H9 (cell line): ENCODE measurements at regions not wholly inside any gene's neighbourhood (a gene's known extent, or its start where the extent isn't known, plus 50 kb on each side); places are given as distances from the start of the nearest gene placed in this dataset.

Source experiments
- DNase-seq: peaks from one replicate; pipeline ENCODE4 v3.0.0-alpha.2; 2017
- H2AFZ ChIP-seq: one replicate; pipeline ENCODE4 v1.6.1; 2013; ENCODE audit warnings: mild to moderate bottlenecking, low read length, control low read depth, moderate library complexity
- H2AK5ac ChIP-seq: 2 replicates; pipeline ENCODE4 v1.6.1; 2013; ENCODE audit warnings: low read length, control low read depth, mixed read lengths; ENCODE audit not compliant: insufficient read length
- H2BK120ac ChIP-seq: one replicate; pipeline ENCODE4 v1.6.1; 2013; ENCODE audit warnings: low read depth, mild to moderate bottlenecking, low read length, control low read depth, inconsistent platforms; ENCODE audit not compliant: poor library complexity, severe bottlenecking
- H2BK12ac ChIP-seq: 2 replicates; pipeline ENCODE4 v1.6.1; 2013; ENCODE audit warnings: low read length, control low read depth, mixed read lengths, low read depth; ENCODE audit not compliant: insufficient read length
- H2BK15ac ChIP-seq: 2 replicates; pipeline ENCODE4 v1.6.1; 2013; ENCODE audit warnings: low read depth, low read length, control low read depth
- H2BK20ac ChIP-seq: one replicate; pipeline ENCODE4 v1.6.1; 2013; ENCODE audit warnings: low read depth, mild to moderate bottlenecking, low read length, control low read depth, inconsistent platforms; ENCODE audit not compliant: poor library complexity, severe bottlenecking
- H2BK5ac ChIP-seq: 2 replicates; pipeline ENCODE4 v1.6.1; 2013; ENCODE audit warnings: low read length, control low read depth, mixed read lengths; ENCODE audit not compliant: insufficient read length
- H3K14ac ChIP-seq: 2 replicates; pipeline ENCODE4 v1.6.1; 2013; ENCODE audit warnings: low read length, control low read depth; ENCODE audit not compliant: insufficient read depth
- H3K18ac ChIP-seq: 2 replicates; pipeline ENCODE4 v1.6.1; 2013; ENCODE audit warnings: low read depth, mild to moderate bottlenecking, mixed read lengths, low read length, control low read depth; ENCODE audit not compliant: insufficient read length
- H3K23ac ChIP-seq: 2 replicates; pipeline ENCODE4 v1.6.1; 2013; ENCODE audit warnings: low read length, control low read depth, mixed read lengths, low read depth; ENCODE audit not compliant: insufficient read length
- H3K23me2 ChIP-seq: 2 replicates; pipeline ENCODE4 v1.6.1; 2013; ENCODE audit warnings: low read depth, mild to moderate bottlenecking, mixed read lengths, low read length, control low read depth; ENCODE audit not compliant: insufficient read length, poor library complexity, severe bottlenecking
- H3K27ac ChIP-seq: 2 replicates; pipeline ENCODE4 v1.5.1; 2013; ENCODE audit warnings: low read length, control low read depth, mixed read lengths, low read depth; ENCODE audit not compliant: insufficient read length
- H3K27me3 ChIP-seq: 2 replicates; pipeline ENCODE4 v1.6.1; 2013; ENCODE audit warnings: low read length, control low read depth, inconsistent platforms; ENCODE audit not compliant: insufficient read depth
- H3K4ac ChIP-seq: 2 replicates; pipeline ENCODE4 v1.6.1; 2013; ENCODE audit warnings: low read depth, mild to moderate bottlenecking, control low read depth, inconsistent platforms, low read length, moderate library complexity
- H3K4me1 ChIP-seq: 2 replicates; pipeline ENCODE4 v1.6.1; 2013; ENCODE audit warnings: low read length, control low read depth, inconsistent platforms; ENCODE audit not compliant: insufficient read depth
- H3K4me2 ChIP-seq: 2 replicates; pipeline ENCODE4 v1.6.1; 2013; ENCODE audit warnings: low read length, control low read depth, mixed read lengths; ENCODE audit not compliant: insufficient read length, insufficient read depth
- H3K56ac ChIP-seq: 2 replicates; pipeline ENCODE4 v1.6.1; 2013; ENCODE audit warnings: low read depth, mild to moderate bottlenecking, mixed read lengths, low read length, control low read depth; ENCODE audit not compliant: insufficient read length
- H3K79me1 ChIP-seq: 2 replicates; pipeline ENCODE4 v1.6.1; 2013; ENCODE audit warnings: low read depth, mild to moderate bottlenecking, moderate library complexity, low read length, control low read depth, inconsistent platforms; ENCODE audit not compliant: insufficient read depth, poor library complexity, severe bottlenecking
- H3K79me2 ChIP-seq: 2 replicates; pipeline ENCODE4 v1.6.1; 2013; ENCODE audit warnings: low read length, control low read depth, inconsistent platforms; ENCODE audit not compliant: insufficient read depth
- H3K9ac ChIP-seq: 2 replicates; pipeline ENCODE4 v1.6.1; 2013; ENCODE audit warnings: low read length, control low read depth, mixed read lengths; ENCODE audit not compliant: insufficient read length; ENCODE audit errors: extremely low read depth
- H3K9me3 ChIP-seq: one replicate; pipeline ENCODE4 v1.6.1; 2013; ENCODE audit warnings: low read depth, low read length, inconsistent platforms; ENCODE audit not compliant: control insufficient read depth
- H3T11ph ChIP-seq: one replicate; pipeline ENCODE4 v1.6.1; 2013; ENCODE audit warnings: mild to moderate bottlenecking, low read length, control low read depth, inconsistent platforms
- H4K20me1 ChIP-seq: one replicate; pipeline ENCODE4 v1.6.1; 2013; ENCODE audit not compliant: control insufficient read depth, insufficient read length, insufficient read depth
- H4K5ac ChIP-seq: 2 replicates; pipeline ENCODE4 v1.6.1; 2013; ENCODE audit warnings: low read depth, mild to moderate bottlenecking, mixed read lengths, low read length, control low read depth; ENCODE audit not compliant: insufficient read length
- H4K8ac ChIP-seq: replicated peaks from 2 replicates; pipeline ENCODE4 v1.6.1; 2013; ENCODE audit warnings: low read length, control low read depth, mixed read lengths, low read depth; ENCODE audit not compliant: insufficient read length
- H4K91ac ChIP-seq: 2 replicates; pipeline ENCODE4 v1.6.1; 2013; ENCODE audit warnings: low read depth, mild to moderate bottlenecking, moderate library complexity, mixed read lengths, low read length, control low read depth; ENCODE audit not compliant: insufficient read length
- H3K27ac Mint-ChIP-seq, 3 experiments: 2 replicates in 2 of 3; 3 replicates in 1 of 3; pipeline ENCODE4 v1.8.0; 2020 to 2021; ENCODE audit warnings: mixed read lengths in 3 of 3, mild to moderate bottlenecking in 1 of 3, moderate library complexity in 1 of 3
- H3K27me3 Mint-ChIP-seq: 2 replicates; pipeline ENCODE4 v1.8.0; 2021; ENCODE audit warnings: low read depth, mild to moderate bottlenecking, moderate library complexity, mixed read lengths
- H3K36me3 Mint-ChIP-seq, 3 experiments: 2 replicates in 2 of 3; 3 replicates in 1 of 3; pipeline ENCODE4 v1.8.0; 2020 to 2021; ENCODE audit warnings: low read depth in 3 of 3, mixed read lengths in 3 of 3; ENCODE audit not compliant: insufficient read depth in 1 of 3
- H3K4me1 Mint-ChIP-seq, 2 experiments: 2 replicates each; pipeline ENCODE4 v1.8.0; 2020; ENCODE audit warnings: mixed read lengths in 2 of 2
- H3K4me3 Mint-ChIP-seq, 2 experiments: 2 replicates in 1 of 2; 3 replicates in 1 of 2; pipeline ENCODE4 v1.8.0; 2020 to 2021; ENCODE audit warnings: mild to moderate bottlenecking in 2 of 2, mixed read lengths in 2 of 2, moderate library complexity in 1 of 2
- H3K9me3 Mint-ChIP-seq, 2 experiments: 2 replicates in 1 of 2; 3 replicates in 1 of 2; pipeline ENCODE4 v1.8.0; 2020; ENCODE audit warnings: mild to moderate bottlenecking in 2 of 2, mixed read lengths in 2 of 2, moderate library complexity in 1 of 2
- CTCF ChIP-seq: fragments of 200-600 bp; sonication (generic); conservative IDR thresholded peaks from 3 replicates; pipeline ENCODE4 v1.8.0; 2021; ENCODE audit warnings: antibody characterized with exemption, mild to moderate bottlenecking
- WGBS: extraction: QIAGEN DNeasy Blood & Tissue Kit; methylation state at CpG from one replicate; pipeline ENCODE4 v1.1.7; 2013; ENCODE audit warnings: missing lambda C conversion rate, low lambda C conversion rate, mixed read lengths; ENCODE audit not compliant: insufficient read length; ENCODE audit errors: extremely low coverage; 5-methylcytosine and 5-hydroxymethylcytosine counted together

DNA sequence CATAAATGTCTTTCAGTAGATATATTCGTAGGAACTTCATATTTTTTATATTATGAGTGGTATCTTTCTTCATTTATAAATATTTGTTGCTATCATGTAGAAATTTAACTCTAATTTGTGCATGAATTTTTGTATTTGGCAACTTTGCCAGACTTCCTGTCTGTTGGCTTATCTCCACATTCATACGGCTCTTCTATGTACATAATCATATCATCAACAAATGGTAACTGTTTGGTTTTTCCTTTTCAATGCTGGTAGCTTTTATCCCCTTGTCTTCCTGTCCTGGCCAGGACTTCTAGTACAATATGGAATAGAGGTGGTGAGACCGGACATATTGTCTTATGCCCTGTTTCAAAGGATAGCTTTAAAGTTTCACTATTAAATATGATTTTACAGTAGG is 132.3 kb upstream of the COL5A1 start:
- Mint-ChIP-seq H3K36me3 (peaks cover 0 to 9% (median 0%) of the 10 kb centered on the region in 3 experiments; a peak in 3 of 7 replicates), H3K27me3 (peaks cover 3% of the 10 kb centered on the region), H3K4me1 (no peaks in the 10 kb centered on the region), H3K4me3 (no peak overlapping the region), H3K27ac (no peak overlapping the region), H3K9me3 (peaks cover 8% of the 10 kb centered on the region in 2 experiments; a peak in 4 of 5 replicates)
- Histone ChIP-seq H4K91ac (no peak overlapping the region), H3K23ac (no peak overlapping the region), H3K4ac (no peak overlapping the region), H2BK120ac (no peak overlapping the region), H2BK5ac (no peak overlapping the region), H3K18ac (no peak overlapping the region), H3K23me2 (no peaks in the 10 kb centered on the region), H4K8ac (no peak overlapping the region), H3K27ac (no peak overlapping the region), H3K56ac (no peak overlapping the region), H3K79me2 (no peaks in the 10 kb centered on the region), H3K27me3 (no peaks in the 10 kb centered on the region), H2BK15ac (no peak overlapping the region), H3K14ac (no peak overlapping the region), H3K79me1 (no peaks in the 10 kb centered on the region), H3K4me2 (no peak overlapping the region), H3T11ph (no peak overlapping the region), H2BK20ac (no peak overlapping the region), H4K20me1 (no peaks in the 10 kb centered on the region), H3K9ac (no peak overlapping the region), H3K9me3 (no peaks in the 10 kb centered on the region), H4K5ac (no peak overlapping the region), H2AK5ac (no peak overlapping the region), H2AFZ (no peak overlapping the region), H2BK12ac (no peak overlapping the region), H3K4me1 (no peaks in the 10 kb centered on the region)
- WGBS = no CpG with 5 or more reads among the region's 3 CpGs
- no peak for DNase-seq
- TF ChIP-seq CTCF = no peak
